ENCODE measurements at regions not wholly inside any gene's neighbourhood (a gene's known extent, or its start where the extent isn't known, plus 50 kb on each side); places are given as distances from the start of the nearest gene placed in this dataset.
"Not testable (repeated sequence)": the region's sequence is repeated elsewhere in the genome, so short reads cannot be mapped to it uniquely, and the experiment has no call there.

DNA sequence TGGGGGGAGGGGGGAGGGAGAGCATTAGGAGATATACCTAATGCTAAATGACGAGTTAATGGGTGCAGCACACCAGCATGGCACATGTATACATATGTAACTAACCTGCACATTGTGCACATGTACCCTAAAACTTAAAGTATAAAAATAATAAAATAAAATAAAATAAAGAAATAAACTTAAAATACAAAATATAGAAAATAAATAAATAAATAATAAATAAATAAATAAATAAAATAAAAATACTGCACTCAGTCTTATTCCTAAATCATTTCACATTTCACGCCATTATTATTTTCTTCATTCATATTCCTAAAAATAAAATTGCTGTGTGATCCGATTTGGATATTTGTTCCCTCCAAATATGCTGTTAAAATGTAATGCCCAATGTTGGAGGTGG lies 156.5 kb upstream of the CCNG1 start:
- TF ChIP-seq CTCF (conservative IDR thresholded peaks at IDR 0.05; ENCODE audit: low read depth in 2 of 2); EZH2phosphoT487 (IDR thresholded peaks at IDR 0.05; ENCODE audit: unreplicated experiment); CREB1 (CRISPR knock-in tag; IDR thresholded peaks at IDR 0.05; ENCODE audit: low read depth); POLR2AphosphoS5 (IDR thresholded peaks at IDR 0.05; ENCODE audit: low read depth); EZH2 (IDR thresholded peaks at IDR 0.05; ENCODE audit: low read depth, unreplicated experiment); NANOG (IDR thresholded peaks at IDR 0.05; ENCODE audit: borderline replicate concordance); JUNB (IDR thresholded peaks at IDR 0.05; ENCODE audit: unreplicated experiment); ZNF331 (CRISPR knock-in tag; IDR thresholded peaks at IDR 0.05; ENCODE audit: low read depth); ZNF114 (CRISPR knock-in tag; IDR thresholded peaks at IDR 0.05): not testable (repeated sequence)
- TF ChIP-seq, protein P1, sequence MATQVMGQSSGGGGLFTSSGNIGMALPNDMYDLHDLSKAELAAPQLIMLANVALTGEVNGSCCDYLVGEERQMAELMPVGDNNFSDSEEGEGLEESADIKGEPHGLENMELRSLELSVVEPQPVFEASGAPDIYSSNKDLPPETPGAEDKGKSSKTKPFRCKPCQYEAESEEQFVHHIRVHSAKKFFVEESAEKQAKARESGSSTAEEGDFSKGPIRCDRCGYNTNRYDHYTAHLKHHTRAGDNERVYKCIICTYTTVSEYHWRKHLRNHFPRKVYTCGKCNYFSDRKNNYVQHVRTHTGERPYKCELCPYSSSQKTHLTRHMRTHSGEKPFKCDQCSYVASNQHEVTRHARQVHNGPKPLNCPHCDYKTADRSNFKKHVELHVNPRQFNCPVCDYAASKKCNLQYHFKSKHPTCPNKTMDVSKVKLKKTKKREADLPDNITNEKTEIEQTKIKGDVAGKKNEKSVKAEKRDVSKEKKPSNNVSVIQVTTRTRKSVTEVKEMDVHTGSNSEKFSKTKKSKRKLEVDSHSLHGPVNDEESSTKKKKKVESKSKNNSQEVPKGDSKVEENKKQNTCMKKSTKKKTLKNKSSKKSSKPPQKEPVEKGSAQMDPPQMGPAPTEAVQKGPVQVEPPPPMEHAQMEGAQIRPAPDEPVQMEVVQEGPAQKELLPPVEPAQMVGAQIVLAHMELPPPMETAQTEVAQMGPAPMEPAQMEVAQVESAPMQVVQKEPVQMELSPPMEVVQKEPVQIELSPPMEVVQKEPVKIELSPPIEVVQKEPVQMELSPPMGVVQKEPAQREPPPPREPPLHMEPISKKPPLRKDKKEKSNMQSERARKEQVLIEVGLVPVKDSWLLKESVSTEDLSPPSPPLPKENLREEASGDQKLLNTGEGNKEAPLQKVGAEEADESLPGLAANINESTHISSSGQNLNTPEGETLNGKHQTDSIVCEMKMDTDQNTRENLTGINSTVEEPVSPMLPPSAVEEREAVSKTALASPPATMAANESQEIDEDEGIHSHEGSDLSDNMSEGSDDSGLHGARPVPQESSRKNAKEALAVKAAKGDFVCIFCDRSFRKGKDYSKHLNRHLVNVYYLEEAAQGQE (IDR thresholded peaks at IDR 0.05; ENCODE audit: unreplicated experiment) = not testable (repeated sequence)
- TF ChIP-seq, protein P2, sequence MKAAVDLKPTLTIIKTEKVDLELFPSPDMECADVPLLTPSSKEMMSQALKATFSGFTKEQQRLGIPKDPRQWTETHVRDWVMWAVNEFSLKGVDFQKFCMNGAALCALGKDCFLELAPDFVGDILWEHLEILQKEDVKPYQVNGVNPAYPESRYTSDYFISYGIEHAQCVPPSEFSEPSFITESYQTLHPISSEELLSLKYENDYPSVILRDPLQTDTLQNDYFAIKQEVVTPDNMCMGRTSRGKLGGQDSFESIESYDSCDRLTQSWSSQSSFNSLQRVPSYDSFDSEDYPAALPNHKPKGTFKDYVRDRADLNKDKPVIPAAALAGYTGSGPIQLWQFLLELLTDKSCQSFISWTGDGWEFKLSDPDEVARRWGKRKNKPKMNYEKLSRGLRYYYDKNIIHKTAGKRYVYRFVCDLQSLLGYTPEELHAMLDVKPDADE (IDR thresholded peaks at IDR 0.05) = not testable (repeated sequence)
- TF ChIP-seq, protein P3, sequence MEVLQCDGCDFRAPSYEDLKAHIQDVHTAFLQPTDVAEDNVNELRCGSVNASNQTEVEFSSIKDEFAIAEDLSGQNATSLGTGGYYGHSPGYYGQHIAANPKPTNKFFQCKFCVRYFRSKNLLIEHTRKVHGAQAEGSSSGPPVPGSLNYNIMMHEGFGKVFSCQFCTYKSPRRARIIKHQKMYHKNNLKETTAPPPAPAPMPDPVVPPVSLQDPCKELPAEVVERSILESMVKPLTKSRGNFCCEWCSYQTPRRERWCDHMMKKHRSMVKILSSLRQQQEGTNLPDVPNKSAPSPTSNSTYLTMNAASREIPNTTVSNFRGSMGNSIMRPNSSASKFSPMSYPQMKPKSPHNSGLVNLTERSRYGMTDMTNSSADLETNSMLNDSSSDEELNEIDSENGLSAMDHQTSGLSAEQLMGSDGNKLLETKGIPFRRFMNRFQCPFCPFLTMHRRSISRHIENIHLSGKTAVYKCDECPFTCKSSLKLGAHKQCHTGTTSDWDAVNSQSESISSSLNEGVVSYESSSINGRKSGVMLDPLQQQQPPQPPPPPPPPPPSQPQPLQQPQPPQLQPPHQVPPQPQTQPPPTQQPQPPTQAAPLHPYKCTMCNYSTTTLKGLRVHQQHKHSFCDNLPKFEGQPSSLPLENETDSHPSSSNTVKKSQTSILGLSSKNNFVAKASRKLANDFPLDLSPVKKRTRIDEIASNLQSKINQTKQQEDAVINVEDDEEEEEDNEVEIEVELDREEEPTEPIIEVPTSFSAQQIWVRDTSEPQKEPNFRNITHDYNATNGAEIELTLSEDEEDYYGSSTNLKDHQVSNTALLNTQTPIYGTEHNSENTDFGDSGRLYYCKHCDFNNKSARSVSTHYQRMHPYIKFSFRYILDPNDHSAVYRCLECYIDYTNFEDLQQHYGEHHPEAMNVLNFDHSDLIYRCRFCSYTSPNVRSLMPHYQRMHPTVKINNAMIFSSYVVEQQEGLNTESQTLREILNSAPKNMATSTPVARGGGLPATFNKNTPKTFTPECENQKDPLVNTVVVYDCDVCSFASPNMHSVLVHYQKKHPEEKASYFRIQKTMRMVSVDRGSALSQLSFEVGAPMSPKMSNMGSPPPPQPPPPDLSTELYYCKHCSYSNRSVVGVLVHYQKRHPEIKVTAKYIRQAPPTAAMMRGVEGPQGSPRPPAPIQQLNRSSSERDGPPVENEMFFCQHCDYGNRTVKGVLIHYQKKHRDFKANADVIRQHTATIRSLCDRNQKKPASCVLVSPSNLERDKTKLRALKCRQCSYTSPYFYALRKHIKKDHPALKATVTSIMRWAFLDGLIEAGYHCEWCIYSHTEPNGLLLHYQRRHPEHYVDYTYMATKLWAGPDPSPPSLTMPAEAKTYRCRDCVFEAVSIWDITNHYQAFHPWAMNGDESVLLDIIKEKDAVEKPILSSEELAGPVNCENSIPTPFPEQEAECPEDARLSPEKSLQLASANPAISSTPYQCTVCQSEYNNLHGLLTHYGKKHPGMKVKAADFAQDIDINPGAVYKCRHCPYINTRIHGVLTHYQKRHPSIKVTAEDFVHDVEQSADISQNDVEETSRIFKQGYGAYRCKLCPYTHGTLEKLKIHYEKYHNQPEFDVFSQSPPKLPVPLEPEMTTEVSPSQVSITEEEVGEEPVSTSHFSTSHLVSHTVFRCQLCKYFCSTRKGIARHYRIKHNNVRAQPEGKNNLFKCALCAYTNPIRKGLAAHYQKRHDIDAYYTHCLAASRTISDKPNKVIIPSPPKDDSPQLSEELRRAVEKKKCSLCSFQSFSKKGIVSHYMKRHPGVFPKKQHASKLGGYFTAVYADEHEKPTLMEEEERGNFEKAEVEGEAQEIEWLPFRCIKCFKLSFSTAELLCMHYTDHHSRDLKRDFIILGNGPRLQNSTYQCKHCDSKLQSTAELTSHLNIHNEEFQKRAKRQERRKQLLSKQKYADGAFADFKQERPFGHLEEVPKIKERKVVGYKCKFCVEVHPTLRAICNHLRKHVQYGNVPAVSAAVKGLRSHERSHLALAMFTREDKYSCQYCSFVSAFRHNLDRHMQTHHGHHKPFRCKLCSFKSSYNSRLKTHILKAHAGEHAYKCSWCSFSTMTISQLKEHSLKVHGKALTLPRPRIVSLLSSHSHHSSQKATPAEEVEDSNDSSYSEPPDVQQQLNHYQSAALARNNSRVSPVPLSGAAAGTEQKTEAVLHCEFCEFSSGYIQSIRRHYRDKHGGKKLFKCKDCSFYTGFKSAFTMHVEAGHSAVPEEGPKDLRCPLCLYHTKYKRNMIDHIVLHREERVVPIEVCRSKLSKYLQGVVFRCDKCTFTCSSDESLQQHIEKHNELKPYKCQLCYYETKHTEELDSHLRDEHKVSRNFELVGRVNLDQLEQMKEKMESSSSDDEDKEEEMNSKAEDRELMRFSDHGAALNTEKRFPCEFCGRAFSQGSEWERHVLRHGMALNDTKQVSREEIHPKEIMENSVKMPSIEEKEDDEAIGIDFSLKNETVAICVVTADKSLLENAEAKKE (CRISPR knock-in tag; IDR thresholded peaks at IDR 0.05) = not testable (repeated sequence)

Data from GM23338 (cell line).